NCI-H226 (cell line): ENCODE measurements at regions not wholly inside any gene's neighbourhood (a gene's known extent, or its start where the extent isn't known, plus 50 kb on each side); places are given as distances from the start of the nearest gene placed in this dataset.

Experiments used
- DNase-seq: peaks from one replicate; pipeline ENCODE4 v3.0.0-alpha.2; 2015

GRCh38 chr12:25058012-25058411 lies 109.1 kb upstream of the BCAT1 start:
- DNase-seq = no peak

DNA sequence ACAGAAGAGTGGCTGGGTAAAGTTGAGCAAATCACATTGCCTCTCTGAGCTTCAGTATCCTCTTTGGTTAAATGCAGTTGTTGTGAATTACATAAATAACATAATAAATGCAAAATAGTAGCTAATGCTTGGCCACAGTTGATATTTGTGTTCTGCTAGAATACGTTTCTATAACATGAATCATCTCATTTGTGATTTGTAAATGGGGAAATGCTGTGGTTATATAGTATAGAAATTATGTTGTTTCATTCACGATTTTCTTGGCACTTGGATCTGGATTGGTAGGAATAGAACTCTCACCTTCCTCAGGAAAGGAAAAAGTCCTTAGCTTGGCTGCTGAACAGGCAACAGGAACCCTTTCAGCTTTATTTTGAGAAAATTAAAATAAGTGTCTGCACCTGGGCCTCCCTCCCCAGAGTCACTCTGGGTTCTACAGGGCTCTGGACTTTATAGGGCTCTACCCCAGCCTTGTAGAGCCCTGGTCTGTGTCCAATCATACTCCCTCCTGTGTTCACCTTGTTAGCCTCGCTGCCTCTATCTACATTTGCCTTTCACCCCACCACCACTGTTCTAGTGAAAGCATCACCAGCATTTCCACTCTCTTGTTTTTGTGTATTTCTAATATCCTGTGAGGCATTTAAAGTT lies 107.7 kb upstream of the BCAT1 start:
- no peak for DNase-seq

- no peak for DNase-seq
Observed at GRCh38 chr12:25056011-25056410, 107.1 kb upstream of the BCAT1 start.

DNA sequence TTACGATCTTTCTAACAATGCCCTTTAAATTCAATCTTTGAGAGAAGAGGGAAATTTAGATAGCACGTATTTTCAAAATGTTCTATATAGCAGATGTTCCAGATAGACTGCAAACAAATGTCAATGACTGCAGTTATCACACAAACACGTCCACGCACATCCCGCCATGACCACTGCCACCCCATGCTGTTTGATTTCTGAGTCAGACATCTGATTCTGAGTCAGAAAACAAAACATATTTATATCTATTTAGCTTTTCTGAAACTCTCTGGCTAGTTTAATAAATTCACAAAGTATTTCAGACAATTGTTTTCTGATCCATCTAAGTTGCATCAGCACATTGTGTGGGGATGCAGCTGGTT lies 105.9 kb upstream of the BCAT1 start:
- no peak for DNase-seq

GRCh38 chr12:25054076-25054782 lies 105.3 kb upstream of the BCAT1 start:
- DNase-seq = peak; percentile 20

GRCh38 chr12:25052914-25053211 lies 104.0 kb upstream of the BCAT1 start:
- no peak for DNase-seq

DNA sequence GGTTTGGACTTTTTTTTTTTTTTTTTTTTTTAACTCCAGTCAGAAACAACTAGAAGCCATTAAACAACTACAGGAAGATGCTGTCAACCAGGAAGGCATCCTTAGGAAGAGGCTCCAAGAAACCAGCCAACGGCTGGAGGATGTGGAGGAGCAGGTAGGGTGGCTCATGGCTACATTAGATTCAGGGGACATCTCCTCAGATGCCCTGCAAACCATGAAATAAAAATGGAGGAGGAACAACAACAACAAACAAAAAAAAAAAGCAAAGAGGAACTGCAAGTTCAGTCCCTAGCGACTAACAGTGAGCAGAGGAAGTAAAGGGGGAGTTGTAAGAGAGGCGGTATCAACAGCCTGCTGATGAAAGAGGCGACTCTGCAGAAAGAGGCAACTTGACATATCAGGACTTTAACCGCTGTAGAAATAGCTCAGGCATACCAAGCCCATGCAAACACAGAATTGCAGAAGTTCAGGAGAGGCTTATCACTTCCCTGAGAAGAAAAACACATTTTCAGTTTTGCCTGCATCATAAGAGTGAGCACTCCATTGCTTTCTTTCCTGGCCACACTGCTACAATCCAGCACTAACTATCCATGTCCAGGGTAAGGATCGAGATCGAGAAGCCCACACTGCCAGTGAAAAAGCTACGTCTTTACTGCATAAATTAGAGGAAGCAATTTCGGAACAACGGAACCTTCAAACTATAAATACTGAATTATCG lies 103.5 kb upstream of the BCAT1 start:
- DNase-seq = no peak

DNA sequence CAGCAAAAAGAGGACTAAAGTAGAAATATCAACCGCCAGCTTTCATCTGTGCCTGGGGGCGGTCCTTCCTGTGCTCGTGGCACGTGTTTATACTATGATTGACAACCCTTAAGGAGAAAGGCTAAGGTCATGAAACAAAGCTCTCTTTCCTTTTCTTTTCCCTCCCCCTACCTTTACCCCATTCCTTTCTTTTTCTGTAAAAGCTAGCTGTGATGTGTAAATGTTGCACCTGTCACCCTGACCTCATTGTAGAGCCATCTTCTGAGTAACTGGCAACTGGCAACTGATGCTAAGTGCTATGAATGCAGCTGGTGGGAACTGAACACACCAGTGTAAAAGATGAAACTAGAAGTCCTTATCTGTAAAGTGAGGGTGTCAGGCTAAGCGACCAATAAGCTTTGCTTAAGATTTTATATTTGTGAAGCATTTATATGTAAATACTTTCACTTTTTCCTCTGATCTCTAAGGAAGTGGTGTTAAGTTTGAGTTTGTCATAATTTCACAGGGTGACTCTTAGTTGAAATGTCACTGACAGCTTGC lies 102.8 kb upstream of the BCAT1 start:
- no peak for DNase-seq

DNA sequence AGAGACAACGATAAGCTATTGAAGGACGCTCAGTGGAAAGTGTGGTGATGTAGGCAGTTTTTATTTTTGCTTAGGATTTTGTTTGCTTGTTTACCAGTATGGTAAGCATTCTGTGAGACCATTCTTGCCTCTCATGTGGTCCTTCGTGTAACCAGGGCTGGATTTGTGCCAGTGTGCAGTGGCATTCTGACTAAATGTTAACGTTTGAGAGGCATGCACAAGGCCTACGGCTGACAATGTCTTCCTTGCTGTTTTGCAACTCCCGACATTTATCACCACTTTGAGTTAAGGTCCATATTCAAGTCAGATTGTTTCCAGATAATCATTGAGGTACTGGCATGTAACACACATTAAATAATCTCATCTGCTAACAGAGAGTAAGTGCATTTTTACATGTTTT lies 102.3 kb upstream of the BCAT1 start:
- DNase-seq = no peak

DNA sequence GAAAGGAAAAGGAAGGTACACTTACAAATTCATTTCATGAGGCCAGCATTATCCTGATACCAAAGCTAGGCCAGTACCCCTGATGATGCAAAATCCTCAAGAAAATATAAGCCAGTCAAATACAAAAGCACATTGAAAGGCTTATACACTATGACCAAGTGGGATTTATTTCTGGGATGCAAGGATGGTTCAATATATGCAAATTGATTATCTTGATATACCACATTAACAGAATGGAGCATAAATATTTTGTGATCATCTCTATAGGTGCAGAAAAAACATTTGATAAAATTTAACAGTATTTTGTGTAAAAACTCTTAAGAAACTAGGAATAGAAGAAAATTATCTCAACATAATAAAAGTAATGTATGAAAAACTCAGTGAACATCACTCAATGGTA lies 97.0 kb upstream of the BCAT1 start:
- DNase-seq = no peak

GRCh38 chr12:25041006-25041741 lies 92.3 kb upstream of the BCAT1 start:
- DNase-seq = peak; percentile 9

GRCh38 chr12:25040593-25040992 lies 91.7 kb upstream of the BCAT1 start:
- no peak for DNase-seq

DNA sequence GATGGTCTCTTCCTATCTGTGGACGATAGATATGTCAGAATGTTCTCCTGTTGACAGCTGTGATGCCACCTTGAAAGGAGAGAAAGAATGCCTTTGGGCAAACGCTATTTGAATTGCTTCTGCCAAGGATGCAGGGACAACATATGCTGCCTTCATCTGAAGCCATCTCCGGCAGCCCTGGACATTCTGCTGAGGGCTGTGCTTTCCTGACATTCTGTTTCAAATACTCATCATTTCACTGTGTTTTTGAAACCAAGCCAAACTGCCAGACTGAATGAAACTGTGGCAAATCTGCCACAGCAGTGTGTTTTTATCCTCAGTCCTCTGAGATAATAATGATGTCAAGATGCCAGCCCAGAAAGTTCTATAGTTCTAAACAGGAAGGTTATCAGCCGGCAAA lies 85.8 kb upstream of the BCAT1 start:
- DNase-seq = no peak

GRCh38 chr12:25025951-25026490 lies 77.1 kb upstream of the BCAT1 start:
- DNase-seq = no peak

GRCh38 chr12:25025260-25025659 lies 76.4 kb upstream of the BCAT1 start:
- DNase-seq = no peak

- DNase-seq = no peak
Observed at GRCh38 chr12:25023808-25024207, 74.9 kb upstream of the BCAT1 start.

- DNase-seq = no peak
Observed at GRCh38 chr12:25020621-25021243, 71.8 kb upstream of the BCAT1 start.

DNA sequence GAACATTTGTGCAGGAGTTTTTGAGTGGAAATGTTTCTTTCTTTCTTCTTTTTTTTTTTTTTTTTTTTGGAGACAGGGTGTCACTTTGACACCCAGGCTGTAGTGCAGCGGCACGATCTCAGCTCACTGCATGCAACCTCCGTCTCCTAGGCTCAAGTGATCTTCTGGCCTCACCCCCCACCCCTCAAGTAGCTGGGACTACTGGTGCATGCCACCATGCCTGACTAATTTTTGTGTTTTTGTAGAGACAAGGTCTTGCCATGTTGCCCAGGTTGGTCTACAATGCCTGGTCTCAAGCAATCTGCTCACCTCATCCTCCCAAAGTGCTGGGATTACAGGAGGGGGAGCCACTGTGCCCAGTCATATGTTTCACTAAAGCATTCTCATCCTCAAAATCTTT lies 69.2 kb upstream of the BCAT1 start:
- DNase-seq = no peak

DNA sequence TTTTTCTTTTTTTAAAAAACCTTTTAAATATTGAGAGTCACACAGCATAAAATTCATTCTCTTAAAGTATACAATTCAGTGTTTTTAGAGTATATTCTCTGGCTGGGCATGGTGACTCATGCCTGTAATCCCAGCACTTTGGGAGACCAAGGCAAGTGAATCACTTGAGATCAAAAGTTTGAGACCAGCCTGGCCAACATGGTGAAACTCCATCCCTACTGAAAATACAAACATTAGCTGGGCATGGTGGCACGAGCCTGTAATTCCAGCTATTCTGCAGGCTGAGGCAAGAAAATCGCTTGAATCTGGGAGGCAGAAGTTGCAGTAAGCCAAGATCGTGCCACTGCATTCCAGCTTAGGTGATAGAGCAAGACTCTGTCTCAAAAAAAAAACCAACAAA lies 68.4 kb upstream of the BCAT1 start:
- DNase-seq = no peak

GRCh38 chr12:25014961-25015360 lies 66.1 kb upstream of the BCAT1 start:
- no peak for DNase-seq

- no peak for DNase-seq
Observed at GRCh38 chr12:25013061-25013460, 64.2 kb upstream of the BCAT1 start.

DNA sequence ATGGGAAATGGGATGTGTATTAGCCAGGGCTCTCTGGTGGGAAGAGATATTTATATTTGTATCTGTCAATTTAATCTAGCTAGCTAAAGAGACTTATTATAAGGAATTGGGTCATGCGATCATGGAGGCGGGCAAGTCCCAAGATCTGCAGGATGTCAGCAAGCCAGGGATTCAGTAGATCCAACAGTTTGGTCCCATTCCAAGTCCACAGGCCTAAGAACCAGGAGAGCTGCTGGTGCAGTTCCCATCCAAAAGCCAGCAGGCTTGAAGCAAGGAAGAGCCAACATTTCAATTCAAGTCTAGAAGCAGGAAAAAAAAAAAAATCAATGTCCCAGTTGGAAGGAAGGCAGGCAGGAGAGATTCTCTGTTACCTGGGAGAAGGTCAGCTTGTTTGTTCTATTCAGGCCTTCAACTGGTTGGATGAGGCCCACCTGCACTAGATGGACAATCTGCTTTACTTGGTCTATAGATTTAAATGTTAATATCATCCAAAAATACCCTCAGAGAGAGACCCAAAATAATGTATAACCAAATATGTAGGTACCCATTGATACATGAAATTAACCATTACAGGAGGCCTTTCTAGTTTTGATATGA lies 60.7 kb upstream of the BCAT1 start:
- no peak for DNase-seq
